HL-60/S4 treated with phorbol 12-myristate 13-acetate at 8.2 ng/mL for 4 days and 3 days (cell line): ENCODE measurements at regions not wholly inside any gene's neighbourhood (a gene's known extent, or its start where the extent isn't known, plus 50 kb on each side); places are given as distances from the start of the nearest gene placed in this dataset.

Source experiments
- in situ Hi-C: fragments of 300-500 bp; cut with MboI; formaldehyde crosslinking; loops from 2 replicates; pipeline ENCODE4 v1.15.0; 2022; ENCODE audit warnings: low sequenced_read_pairs

DNA sequence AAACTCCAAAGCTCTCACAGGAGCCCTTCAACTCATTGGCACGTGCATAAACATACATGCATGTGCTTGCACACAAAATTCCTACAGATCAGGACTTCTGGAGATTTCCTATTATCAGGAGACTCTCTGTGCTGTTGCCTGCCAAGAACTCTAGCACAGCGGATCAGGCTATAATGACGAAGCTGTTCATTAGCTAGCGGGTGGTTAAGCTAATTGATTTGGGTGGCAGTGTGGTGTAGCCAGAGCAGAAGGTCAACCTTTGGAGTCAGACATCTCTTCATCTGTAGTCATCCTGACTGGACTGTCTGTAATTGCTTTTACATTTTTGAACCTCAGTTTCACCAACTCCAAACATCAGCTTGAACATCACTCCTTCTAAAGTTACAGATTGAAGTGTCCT is 69.0 kb downstream of the KIF2B start:
- in situ Hi-C loops: no loop called here

GRCh38 chr17:53892222-53892621 is 69.5 kb downstream of the KIF2B start:
- in situ Hi-C loops: no loop called here

DNA sequence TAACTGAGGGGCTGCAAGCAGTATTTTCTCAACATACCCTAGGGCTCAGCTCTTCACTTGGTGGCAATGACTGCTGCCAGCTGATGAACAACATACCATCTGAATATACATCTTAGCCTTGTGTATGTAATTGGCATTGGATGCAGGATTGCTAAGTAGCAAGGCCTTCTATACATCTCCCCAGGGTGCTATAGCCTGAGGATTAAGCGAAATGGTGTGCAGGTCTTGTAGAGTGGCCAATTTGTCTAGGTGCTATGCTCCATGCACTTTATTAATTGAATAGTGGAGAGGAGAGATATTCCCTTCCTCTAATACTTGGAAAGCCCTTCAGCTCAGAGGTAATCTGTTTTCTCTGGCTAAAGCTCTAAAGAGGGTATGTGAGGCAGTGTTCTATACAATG is 71.9 kb downstream of the KIF2B start:
- in situ Hi-C loops: no loop called here

DNA sequence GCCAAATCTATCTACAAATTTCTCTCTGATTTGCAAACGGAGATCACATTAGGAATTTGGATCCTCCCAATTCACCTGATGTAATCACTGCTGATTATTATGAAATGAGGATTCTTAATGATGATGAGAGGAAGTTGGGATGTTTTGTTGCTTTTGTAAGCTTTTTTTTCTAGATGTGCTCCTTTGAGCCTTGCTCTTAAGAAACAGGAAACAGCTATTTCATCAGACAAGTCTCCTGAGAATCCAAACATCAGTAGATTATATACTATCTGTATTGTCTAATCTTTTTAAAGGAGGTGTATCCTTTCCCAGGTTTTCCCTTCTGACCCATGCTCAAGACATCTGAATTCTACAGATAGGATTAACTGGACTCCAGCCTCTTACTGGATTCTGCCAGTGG is 73.3 kb downstream of the KIF2B start:
- in situ Hi-C loops: no loop called here

- in situ Hi-C loops: no loop called here
Measured at GRCh38 chr17:53900951-53901350, 78.2 kb downstream of the KIF2B start.

GRCh38 chr17:53907435-53907834 is 84.7 kb downstream of the KIF2B start:
- in situ Hi-C loops: no loop called here

GRCh38 chr17:53909802-53910201 is 87.1 kb downstream of the KIF2B start:
- in situ Hi-C loops: no loop called here

DNA sequence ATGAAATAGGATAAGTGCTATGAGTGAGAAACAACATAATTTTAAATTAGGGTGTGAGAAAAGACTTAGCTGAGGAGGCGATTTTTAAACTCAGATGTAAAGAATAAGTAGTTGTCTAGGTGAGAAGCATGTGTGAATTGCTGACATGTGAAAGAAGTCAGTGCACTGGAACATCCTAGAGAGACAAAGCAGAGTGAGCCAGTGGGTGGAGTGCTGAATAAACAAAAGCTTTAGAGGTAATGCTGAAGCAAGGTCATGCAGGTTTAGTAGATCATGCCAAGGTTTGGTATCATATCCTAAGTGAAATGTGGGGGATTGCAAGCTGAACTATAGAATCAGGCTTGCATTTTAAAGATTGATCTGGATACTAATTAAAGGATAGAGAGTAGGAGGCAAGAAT is 89.4 kb downstream of the KIF2B start:
- in situ Hi-C loops: no loop called here

- in situ Hi-C loops: no loop called here
Measured at GRCh38 chr17:53919356-53919755, 96.6 kb downstream of the KIF2B start.

DNA sequence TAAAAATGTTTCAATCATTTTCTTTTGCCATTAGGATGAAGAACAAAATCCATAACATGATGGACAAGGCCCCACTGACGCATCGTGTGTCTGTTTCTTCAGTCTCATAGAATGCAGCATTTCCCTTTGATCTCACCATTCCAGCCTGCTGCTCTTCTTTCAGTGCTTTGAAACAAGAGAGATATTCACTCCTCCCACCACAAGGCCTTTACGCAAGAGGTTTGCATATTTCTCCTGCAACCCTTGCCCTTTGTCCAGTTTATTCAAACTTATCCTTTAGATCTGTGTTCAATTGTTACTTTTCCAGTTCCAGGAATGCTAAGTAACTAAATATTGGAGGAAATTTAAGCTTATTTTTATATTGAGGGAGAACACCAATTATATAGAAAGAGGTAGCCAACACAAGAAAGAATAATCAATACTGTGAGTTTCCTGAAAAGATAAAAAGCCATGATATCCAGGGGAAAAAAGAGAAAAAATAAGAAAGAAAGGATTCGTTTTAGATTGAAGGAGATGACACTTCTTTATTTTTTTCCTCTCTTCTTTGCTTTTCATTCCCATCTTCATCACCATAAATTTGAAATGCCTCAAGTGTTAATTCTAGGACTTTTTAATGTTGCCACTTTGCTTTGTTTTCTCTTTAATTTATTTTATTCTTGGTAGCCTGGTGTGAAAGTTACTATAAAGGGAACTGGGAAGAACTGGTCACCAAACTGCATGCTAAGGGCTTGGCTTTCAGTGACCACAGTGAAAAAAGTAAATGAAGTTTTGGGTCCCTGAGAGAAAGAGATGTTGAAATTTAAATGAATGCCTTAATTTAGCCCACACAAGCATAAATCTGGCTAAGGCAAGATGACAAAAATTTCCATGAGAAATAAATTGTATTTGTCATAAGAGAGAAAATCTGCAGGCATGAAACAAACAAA is 102.1 kb downstream of the KIF2B start:
- in situ Hi-C loops: no loop called here

DNA sequence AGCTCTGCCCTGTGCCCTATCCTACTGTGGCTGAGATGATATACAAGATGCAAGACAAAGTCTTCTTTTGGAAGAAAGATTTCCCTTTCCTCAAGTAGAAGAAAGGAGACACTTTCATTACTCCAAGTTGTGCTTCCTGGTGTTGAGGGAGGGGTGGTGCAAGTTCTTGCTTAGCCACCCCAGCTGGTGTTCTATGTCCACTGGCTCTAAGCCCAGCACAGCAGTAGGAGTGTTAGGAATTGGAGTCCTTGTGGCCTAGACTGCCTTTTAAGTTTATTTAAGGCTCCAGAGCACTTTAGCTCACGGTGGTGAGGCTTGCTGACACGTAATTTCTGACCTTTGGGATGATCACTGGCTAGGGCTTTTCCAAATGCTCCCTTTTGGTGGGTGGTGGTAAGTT is 109.7 kb downstream of the KIF2B start:
- in situ Hi-C loops: no loop called here

GRCh38 chr17:53934931-53935330 is 112.2 kb downstream of the KIF2B start:
- in situ Hi-C loops: no loop called here

DNA sequence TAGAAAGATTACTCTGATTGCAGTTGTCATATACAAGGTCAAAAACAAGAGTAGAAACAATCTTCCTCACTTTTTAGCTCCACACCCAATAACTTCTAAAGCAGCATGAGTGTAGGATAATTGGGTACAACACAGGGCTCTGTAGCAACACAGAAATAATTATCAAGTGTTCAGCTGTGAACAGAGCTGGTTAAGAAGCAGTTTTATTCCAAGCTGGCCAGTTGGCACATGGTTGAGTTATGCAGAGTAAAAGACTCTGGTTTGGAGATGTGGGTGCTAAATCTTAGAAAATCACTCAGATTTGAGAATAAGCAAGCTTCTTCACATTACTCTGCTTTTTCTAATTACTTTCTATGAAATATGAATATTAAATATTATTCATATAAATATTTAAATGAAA is 118.5 kb downstream of the KIF2B start:
- in situ Hi-C loops: no loop called here

DNA sequence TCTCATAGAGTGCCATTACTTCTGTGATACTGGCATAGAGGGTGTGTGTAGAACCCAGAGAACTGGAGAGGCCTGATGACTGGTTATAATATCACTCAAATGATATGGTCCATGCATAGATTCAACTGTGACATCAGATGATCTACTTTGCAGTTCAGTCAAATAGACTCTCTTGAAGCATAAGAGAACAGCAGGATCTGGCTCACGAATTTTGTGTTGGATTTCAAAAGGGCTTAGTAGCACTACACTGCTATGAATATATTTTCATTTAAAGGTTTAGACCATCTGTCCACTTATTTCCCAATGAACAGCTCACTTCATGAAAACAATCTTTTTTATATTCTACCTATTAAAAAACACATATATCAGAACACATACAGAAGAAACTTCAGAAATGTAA is 119.7 kb downstream of the KIF2B start:
- in situ Hi-C loops: no loop called here

- in situ Hi-C loops: no loop called here
Measured at GRCh38 chr17:53942898-53943297, 120.2 kb downstream of the KIF2B start.

DNA sequence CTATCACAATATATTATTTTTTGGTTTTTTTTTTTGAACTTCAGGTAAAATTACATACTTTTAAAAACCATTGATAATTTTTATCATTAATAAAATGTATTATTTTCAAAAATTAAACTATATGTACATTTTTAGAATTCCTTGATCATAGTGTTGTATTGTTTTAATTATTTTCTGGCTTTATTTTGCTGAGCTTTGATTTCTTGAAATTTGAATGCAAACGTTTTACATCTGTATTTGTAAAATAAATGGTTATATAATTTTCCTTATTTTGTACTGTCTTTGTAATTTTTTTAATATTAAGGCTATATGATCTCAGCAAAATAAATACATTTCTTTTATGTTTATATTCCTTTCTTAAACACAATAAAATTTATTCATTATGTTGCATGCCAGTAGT is 125.6 kb downstream of the KIF2B start:
- in situ Hi-C loops: no loop called here

- in situ Hi-C loops: no loop called here
Measured at GRCh38 chr17:53949473-53950090, 126.9 kb downstream of the KIF2B start.

- in situ Hi-C loops: no loop called here
Measured at GRCh38 chr17:53950207-53950857, 127.6 kb downstream of the KIF2B start.

DNA sequence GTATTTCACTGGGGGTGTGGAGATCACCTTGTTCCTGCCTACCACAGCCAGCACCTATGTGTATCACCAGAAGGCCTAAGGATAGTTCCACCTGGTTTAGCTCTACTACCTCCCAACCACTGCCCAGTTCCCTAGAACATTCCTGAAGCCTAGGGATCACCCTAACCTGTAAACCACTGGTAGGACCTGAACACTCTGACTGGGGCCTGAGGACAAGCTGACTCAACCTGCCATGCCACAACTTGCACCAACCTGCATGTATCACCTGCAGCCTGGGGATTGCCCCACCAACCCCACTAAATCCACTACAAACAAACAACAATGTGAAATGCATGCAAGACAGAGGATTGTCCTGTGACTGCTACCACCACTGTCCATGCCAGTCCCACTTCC is 128.1 kb downstream of the KIF2B start:
- in situ Hi-C loops: no loop called here

DNA sequence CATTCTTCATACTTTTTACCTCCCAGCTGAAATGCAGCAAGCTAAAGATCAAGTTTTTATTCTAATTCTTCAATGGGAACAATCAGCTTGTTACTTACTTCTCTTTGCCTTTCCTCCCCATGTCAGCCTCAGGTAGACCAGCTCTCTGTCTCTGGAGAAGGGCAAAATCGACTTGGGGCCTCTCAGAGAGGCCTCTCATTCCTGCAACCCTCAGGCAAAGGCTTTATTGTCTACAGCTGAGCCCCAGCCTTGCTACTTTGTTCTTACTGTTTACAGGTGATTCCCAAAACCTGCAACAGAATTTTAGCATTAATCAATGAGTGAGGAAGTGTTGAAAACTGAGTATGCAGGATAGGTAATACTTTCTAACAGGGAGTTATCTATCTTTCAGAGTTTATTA is 148.6 kb downstream of the KIF2B start:
- in situ Hi-C loops: no loop called here

GRCh38 chr17:53979991-53980390 is 157.3 kb downstream of the KIF2B start:
- in situ Hi-C loops: no loop called here

GRCh38 chr17:53996131-53996530 is 173.4 kb downstream of the KIF2B start:
- in situ Hi-C loops: no loop called here
